Head of caudate nucleus (tissue), 42 donors: ENCODE measurements at regions not wholly inside any gene's neighbourhood (a gene's known extent, or its start where the extent isn't known, plus 50 kb on each side); places are given as distances from the start of the nearest gene placed in this dataset.
"Not testable (repeated sequence)": the region's sequence is repeated elsewhere in the genome, so short reads cannot be mapped to it uniquely, and the experiment has no call there.

Experiments used
- DNase-seq, 42 donors: peaks; one replicate each; pipeline versions ENCODE4 v3.0.0 to v3.0.0-alpha.2; 2020 to 2021; ENCODE audit warnings: mixed read lengths in 7 of 42
- intact Hi-C: fragments of 100-400 bp; cut with DNase I; formaldehyde crosslinking; loops from one replicate; pipeline ENCODE4 v1.15.0; 2022

GRCh38 chr10:4149460-4149859 lies 364.5 kb upstream of the KLF6 start:
- intact Hi-C loops, DNase-seq: not testable (repeated sequence)

- intact Hi-C loops = no loop called here
- DNase-seq = no peak
Measured at GRCh38 chr10:4147245-4147644, 362.2 kb upstream of the KLF6 start.

- intact Hi-C loops = no loop called here
- DNase-seq = peak in 2 of 42 donors; percentile 37 to 50
Measured at GRCh38 chr10:4144817-4145216, 359.8 kb upstream of the KLF6 start.

DNA sequence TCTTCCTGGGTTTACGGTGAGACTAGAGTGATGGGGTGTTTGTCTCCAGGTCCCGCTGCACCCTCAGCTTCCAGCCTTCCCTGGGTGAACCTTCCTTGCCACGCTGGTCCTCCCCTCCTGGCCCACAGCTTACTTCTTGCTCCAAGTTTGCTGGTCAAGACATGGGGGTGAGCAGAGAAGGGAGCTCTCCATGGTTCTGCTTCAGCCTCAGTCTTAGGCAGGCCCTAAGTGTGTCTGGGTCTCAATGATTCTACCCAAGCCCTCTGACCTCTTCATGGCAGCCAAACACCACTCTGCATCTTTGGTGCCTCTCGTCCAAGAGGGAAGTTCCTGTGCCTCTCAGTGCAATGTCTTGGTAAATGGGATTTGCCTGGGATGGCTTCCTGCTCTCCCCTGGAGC lies 356.5 kb upstream of the KLF6 start:
- intact Hi-C loops = no loop called here
- no peak for DNase-seq

GRCh38 chr10:4138146-4138721 lies 353.2 kb upstream of the KLF6 start:
- intact Hi-C loops = no loop called here

DNA sequence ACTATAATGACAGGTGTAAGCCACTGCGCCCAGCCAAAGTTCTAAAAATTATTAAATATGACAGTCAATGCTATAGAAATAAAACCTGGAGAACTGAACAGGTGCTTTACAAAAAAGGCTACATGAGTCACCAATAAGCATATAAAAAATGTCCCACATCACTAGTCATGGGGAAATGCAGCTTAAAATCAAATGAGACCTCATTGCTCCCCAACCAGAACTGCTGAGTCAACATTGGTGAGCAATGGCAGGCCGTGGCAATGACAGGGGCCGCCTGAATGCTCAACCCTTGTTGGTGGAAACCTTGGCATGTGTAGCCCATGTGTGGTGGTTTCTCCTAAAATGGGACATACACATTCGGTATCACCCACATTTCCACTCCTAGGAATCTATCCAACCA lies 352.3 kb upstream of the KLF6 start:
- intact Hi-C loops = no loop called here
- DNase-seq = no peak

More at GRCh38 chr10:4138146-4138721, 353.2 kb upstream of the KLF6 start:
- no peak for DNase-seq

- no peak for DNase-seq
- intact Hi-C loops = no loop called here
Measured at GRCh38 chr10:4136121-4136520, 351.1 kb upstream of the KLF6 start.

DNA sequence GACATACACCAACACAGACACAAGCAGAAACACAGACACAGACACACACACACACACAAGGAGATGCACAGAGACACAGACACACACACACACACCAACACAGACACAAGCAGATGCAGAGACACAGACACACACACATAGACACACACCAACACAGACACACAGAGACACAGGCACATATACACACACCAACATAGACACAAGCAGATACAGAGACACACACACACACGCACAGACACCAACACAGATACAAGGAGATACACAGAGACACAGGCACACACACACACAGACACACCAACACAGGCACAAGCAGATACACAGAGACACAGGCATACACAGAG lies 347.2 kb upstream of the KLF6 start:
- intact Hi-C loops = no loop called here
- DNase-seq = no peak

GRCh38 chr10:4131407-4132215 lies 346.6 kb upstream of the KLF6 start:
- intact Hi-C loops = no loop called here

DNA sequence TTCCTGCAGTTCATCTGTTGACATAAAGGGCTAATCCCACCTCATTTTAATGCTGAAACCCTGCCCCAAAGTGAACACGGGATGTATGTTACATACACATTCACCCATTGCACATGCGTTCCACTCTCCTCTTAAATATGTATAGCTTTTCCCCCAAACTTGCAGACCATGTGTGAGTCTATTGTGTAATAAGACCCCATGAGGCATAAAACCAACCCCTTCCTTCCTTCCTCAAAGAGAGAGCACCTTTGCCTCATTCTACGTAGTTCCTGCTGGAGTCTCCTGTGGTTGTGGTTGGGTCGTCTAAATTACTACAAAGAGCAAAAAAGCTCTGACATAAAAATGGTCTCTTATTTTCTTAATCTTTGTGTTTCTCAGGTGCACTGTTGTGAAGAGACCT lies 345.7 kb upstream of the KLF6 start:
- intact Hi-C loops = no loop called here
- no peak for DNase-seq

More at GRCh38 chr10:4131407-4132215, 346.6 kb upstream of the KLF6 start:
- peak in 1 of 42 donors; percentile 14 for DNase-seq

DNA sequence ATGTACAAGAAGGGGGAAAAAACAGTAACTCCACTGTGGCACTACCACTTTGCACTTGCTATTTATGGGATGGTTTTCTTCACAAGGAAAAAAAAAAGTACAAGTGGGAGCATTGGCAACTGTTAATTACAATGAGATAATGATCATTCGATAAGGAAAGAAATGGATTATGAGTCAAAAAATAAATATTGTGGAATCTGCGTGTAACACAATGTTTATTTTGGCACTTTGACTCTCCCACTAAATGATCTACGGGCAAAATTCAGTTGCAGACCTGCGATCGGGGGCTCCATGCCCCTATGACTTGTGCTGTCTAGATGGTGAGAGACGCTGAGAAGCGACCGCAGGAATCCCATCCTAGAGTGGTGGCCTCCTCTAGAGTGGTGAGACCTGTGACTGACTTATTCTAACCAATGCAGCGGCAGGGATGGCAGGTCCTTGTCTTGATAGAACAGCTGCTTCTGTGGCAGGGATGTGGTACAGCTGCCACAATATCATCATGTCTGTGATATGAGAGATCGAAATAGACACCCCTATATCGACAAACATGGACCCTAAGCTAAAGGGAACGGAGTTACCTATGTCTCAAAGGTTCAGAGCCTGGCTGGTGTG lies 345.0 kb upstream of the KLF6 start:
- intact Hi-C loops = no loop called here
- DNase-seq = no peak

DNA sequence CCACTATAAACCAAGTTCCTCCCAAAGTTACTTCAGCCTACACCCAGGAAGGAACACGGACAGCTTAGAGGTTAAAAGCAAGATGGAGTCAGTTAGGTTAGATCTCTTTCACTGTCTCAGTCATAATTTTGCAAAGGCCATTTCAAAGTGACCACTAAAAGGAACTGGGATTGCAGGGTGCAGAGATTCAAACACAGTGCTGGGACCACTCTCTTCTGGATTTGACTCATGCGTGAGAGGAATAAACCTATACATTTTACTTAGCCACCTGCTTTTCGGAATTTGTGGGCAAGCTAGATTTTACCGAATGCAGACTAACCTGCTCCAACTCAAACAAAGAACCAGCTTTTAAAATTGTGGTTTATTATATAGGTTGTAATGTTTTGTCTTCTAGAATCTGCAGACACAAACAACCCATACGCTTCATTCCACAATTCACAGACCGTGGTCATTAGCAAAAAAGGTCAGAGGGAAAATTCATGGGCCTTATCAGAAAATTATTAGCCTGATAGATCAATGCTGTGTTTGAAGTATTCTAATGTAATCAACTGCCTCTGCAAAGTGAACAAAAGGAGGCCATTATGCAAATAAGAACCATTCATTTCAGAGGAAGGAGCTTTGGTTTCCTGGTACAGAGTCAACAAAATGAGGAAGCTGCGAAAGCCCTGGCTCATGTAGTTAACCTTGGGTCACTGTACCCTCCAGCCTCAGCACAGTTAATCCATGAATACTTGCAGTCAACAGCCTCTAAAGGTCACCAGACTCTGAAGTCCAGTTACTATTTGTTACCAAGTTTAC lies 342.7 kb upstream of the KLF6 start:
- intact Hi-C loops = no loop called here
- no peak for DNase-seq

- DNase-seq = no peak
- intact Hi-C loops = no loop called here
Measured at GRCh38 chr10:4125776-4126175, 340.8 kb upstream of the KLF6 start.

- DNase-seq = no peak
- intact Hi-C loops = no loop called here
Measured at GRCh38 chr10:4121502-4122380, 336.7 kb upstream of the KLF6 start.

DNA sequence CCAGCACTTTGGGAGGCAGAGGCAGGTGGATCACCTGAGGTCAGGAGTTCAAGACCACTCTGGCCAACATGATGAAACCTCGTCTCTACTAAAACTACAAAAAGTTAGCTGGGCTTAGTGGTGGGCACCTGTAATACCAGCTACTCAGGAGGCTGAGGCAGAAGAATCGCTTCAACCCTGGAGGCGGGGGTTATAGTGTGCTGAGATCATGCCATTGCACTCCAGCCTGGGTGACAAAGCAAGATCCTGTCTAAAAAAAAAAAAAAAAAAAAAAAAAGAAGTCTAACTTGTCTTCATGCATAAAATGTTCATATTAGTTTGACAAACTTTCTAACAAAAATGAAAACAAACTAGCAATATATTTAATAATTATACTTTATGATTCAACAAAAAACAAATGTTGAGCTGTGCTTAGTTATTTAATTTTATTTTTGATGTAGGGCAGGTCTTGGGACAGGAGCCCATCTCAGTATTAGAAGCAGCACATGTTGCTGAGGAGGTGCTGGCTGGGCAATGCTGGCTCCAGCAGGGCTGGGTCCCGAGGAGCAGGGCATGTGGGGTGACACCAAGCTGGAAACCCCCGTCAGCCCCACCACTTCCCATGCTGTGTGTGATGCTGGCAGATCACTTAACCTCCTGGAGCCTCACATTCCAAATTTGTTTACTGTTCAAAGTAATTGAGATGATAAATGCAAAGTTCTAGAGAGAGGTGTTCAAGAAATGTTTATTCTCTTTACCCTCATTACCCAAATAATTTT lies 335.3 kb upstream of the KLF6 start:
- intact Hi-C loops = no loop called here
- peak in 2 of 42 donors; percentile 3 to 8 for DNase-seq

- intact Hi-C loops = no loop called here
Measured at GRCh38 chr10:4119107-4119506, 334.1 kb upstream of the KLF6 start.

GRCh38 chr10:4117604-4118003 lies 332.6 kb upstream of the KLF6 start:
- intact Hi-C loops = no loop called here
- DNase-seq = no peak

More at GRCh38 chr10:4119107-4119506, 334.1 kb upstream of the KLF6 start:
- no peak for DNase-seq

DNA sequence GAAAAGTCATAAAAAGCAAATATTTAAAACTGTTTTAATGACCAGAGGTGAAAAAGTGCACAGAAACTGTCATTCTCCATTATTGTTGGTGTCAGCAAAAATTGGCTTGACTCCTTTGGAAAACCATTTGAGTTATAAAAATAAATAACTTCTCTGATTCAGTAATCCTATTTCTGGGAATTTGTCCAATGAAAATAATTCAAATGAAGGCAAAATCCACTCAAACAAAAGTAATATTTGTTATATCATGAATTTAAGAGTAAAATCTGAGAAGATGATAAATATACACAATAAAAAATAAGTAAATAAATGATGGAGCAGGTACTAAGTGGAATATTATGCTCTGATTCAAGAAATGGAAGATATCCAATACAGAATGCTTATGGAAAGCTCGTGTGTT lies 326.6 kb upstream of the KLF6 start:
- DNase-seq = no peak
- intact Hi-C loops = no loop called here
